22Rv1 (cell line): ENCODE measurements at regions not wholly inside any gene's neighbourhood (a gene's known extent, or its start where the extent isn't known, plus 50 kb on each side); places are given as distances from the start of the nearest gene placed in this dataset.

Source experiments
- CTCF ChIP-seq: fragments of 450-650 bp; IDR thresholded peaks from 2 replicates; pipeline ENCODE4 v1.5.1; 2017; ENCODE audit warnings: mild to moderate bottlenecking
- ZFX ChIP-seq: fragments of 450-650 bp; IDR thresholded peaks from 2 replicates; pipeline ENCODE4 v1.6.1; 2017; ENCODE audit warnings: antibody characterized with exemption, borderline replicate concordance

GRCh38 chr4:53931461-53931961 lies 132.9 kb downstream of the CHIC2 start:
- no peak for TF ChIP-seq CTCF
- no peak for TF ChIP-seq ZFX
